Mesenchymal stem cell (in vitro differentiated cells and primary cell): ENCODE measurements at regions not wholly inside any gene's neighbourhood (a gene's known extent, or its start where the extent isn't known, plus 50 kb on each side); places are given as distances from the start of the nearest gene placed in this dataset.

Experiments used
- DNase-seq: peaks from one replicate; pipeline ENCODE4 v3.0.0-alpha.2; 2013
- H2AFZ ChIP-seq: one replicate; pipeline ENCODE4 v1.6.1; 2013; ENCODE audit warnings: low read depth, mild to moderate bottlenecking, control low read depth, inconsistent platforms, low read length, moderate library complexity
- H2AK5ac ChIP-seq: 2 replicates; pipeline ENCODE4 v1.6.1; 2013; ENCODE audit warnings: low read length, moderate library complexity, mild to moderate bottlenecking, inconsistent platforms; ENCODE audit not compliant: severe bottlenecking
- H2BK120ac ChIP-seq: one replicate; pipeline ENCODE4 v1.6.1; 2013; ENCODE audit warnings: low read depth, mild to moderate bottlenecking, inconsistent platforms, low read length, moderate library complexity
- H2BK12ac ChIP-seq, 2 experiments: one replicate each; pipeline ENCODE4 v1.6.1; 2013; ENCODE audit warnings: inconsistent platforms in 2 of 2, low read length in 2 of 2, mild to moderate bottlenecking in 2 of 2, moderate library complexity in 2 of 2, control low read depth in 1 of 2
- H2BK15ac ChIP-seq: one replicate; pipeline ENCODE4 v1.6.1; 2013; ENCODE audit warnings: mild to moderate bottlenecking, low read depth, inconsistent platforms; ENCODE audit not compliant: poor library complexity, severe bottlenecking
- H2BK5ac ChIP-seq: 2 replicates; pipeline ENCODE4 v1.6.1; 2013; ENCODE audit warnings: low read depth, mild to moderate bottlenecking, low read length, control low read depth, inconsistent platforms; ENCODE audit not compliant: poor library complexity, severe bottlenecking
- H3K14ac ChIP-seq, 2 experiments: one replicate each; pipeline ENCODE4 v1.6.1; 2013; ENCODE audit warnings: inconsistent platforms in 2 of 2, low read length in 2 of 2, control low read depth in 1 of 2, mild to moderate bottlenecking in 1 of 2, moderate library complexity in 1 of 2
- H3K18ac ChIP-seq, 2 experiments: one replicate each; pipeline ENCODE4 v1.6.1; 2013; ENCODE audit warnings: inconsistent platforms in 2 of 2, low read length in 2 of 2, control low read depth in 1 of 2, low read depth in 1 of 2, mild to moderate bottlenecking in 1 of 2
- H3K23ac ChIP-seq, 2 experiments: one replicate each; pipeline ENCODE4 v1.6.1; 2013; ENCODE audit warnings: inconsistent platforms in 2 of 2, low read length in 2 of 2, mild to moderate bottlenecking in 2 of 2, moderate library complexity in 2 of 2, control low read depth in 1 of 2
- H3K27ac ChIP-seq: 2 replicates; pipeline ENCODE4 v1.5.1; 2013; ENCODE audit warnings: mild to moderate bottlenecking, moderate library complexity, low read length, control low read depth, inconsistent platforms; ENCODE audit not compliant: poor library complexity, severe bottlenecking
- H3K27me3 ChIP-seq, 2 experiments: 2 replicates each; pipeline versions ENCODE4 v1.6.1 to v1.7.0; 2013; ENCODE audit warnings: low read length in 2 of 2, mild to moderate bottlenecking in 2 of 2, moderate library complexity in 2 of 2, control low read depth in 1 of 2, inconsistent platforms in 1 of 2; ENCODE audit not compliant: control insufficient read depth in 1 of 2, insufficient read depth in 1 of 2
- H3K36me3 ChIP-seq, 2 experiments: 2 replicates each; pipeline versions ENCODE4 v1.6.1 to v1.7.0; 2013; ENCODE audit warnings: low read length in 2 of 2, control low read depth in 1 of 2, inconsistent platforms in 1 of 2, low read depth in 1 of 2, mild to moderate bottlenecking in 1 of 2; ENCODE audit not compliant: insufficient read depth in 2 of 2, control insufficient read depth in 1 of 2
- H3K4ac ChIP-seq, 2 experiments: one replicate each; pipeline ENCODE4 v1.6.1; 2013; ENCODE audit warnings: inconsistent platforms in 2 of 2, low read length in 2 of 2, mild to moderate bottlenecking in 2 of 2, moderate library complexity in 2 of 2, control low read depth in 1 of 2, low read depth in 1 of 2
- H3K4me1 ChIP-seq: 2 replicates; pipeline ENCODE4 v1.6.1; 2013; ENCODE audit warnings: low read depth, low read length, control low read depth; ENCODE audit not compliant: control insufficient read depth, insufficient read depth
- H3K4me2 ChIP-seq: 2 replicates; pipeline ENCODE4 v1.6.1; 2013; ENCODE audit warnings: low read length, mild to moderate bottlenecking, inconsistent platforms; ENCODE audit not compliant: poor library complexity, severe bottlenecking
- H3K4me3 ChIP-seq, 2 experiments: 2 replicates each; pipeline versions ENCODE4 v1.5.1 to v1.7.0; 2013; ENCODE audit warnings: low read length in 2 of 2, mild to moderate bottlenecking in 2 of 2, control low read depth in 1 of 2, low read depth in 1 of 2; ENCODE audit not compliant: insufficient read depth in 1 of 2
- H3K79me1 ChIP-seq: replicated peaks from 2 replicates; pipeline ENCODE4 v1.6.1; 2013; ENCODE audit warnings: mild to moderate bottlenecking, control low read depth, low read length, inconsistent platforms; ENCODE audit not compliant: poor library complexity, severe bottlenecking
- H3K9ac ChIP-seq: 2 replicates; pipeline ENCODE4 v1.7.0; 2013; ENCODE audit warnings: mild to moderate bottlenecking, low read length, moderate library complexity
- H3K9me3 ChIP-seq: 2 replicates; pipeline ENCODE4 v1.7.0; 2013; ENCODE audit warnings: mild to moderate bottlenecking, low read length; ENCODE audit not compliant: control insufficient read depth
- H4K8ac ChIP-seq: one replicate; pipeline ENCODE4 v1.6.1; 2013; ENCODE audit warnings: inconsistent platforms, mild to moderate bottlenecking, low read length, moderate library complexity
- H4K91ac ChIP-seq: one replicate; pipeline ENCODE4 v1.6.1; 2013; ENCODE audit warnings: mild to moderate bottlenecking, low read length, inconsistent platforms
- WGBS: methylation state at CpG from one replicate; pipeline ENCODE4 v1.1.7; 2013; ENCODE audit warnings: mixed read lengths; 5-methylcytosine and 5-hydroxymethylcytosine counted together

- Histone ChIP-seq H2AK5ac (no peak overlapping the region), H3K23ac (no peak overlapping the region), H3K9me3 (no peaks in the 10 kb centered on the region), H3K4me3 (no peak overlapping the region), H3K27me3 (peaks cover 0 to 10% of the 10 kb centered on the region in 2 experiments), H3K27ac (no peak overlapping the region), H4K8ac (no peak overlapping the region), H4K91ac (no peak overlapping the region), H3K79me1 (no peaks in the 10 kb centered on the region), H3K4me1 (no peaks in the 10 kb centered on the region), H2BK15ac (no peak overlapping the region), H3K14ac (no peak overlapping the region), H3K4me2 (no peak overlapping the region), H2BK120ac (no peak overlapping the region), H3K9ac (no peak overlapping the region), H2BK5ac (no peak overlapping the region), H2BK12ac (no peak overlapping the region), H3K18ac (no peak overlapping the region), H3K36me3 (no peaks in the 10 kb centered on the region), H2AFZ (no peak overlapping the region), H3K4ac (no peak overlapping the region)
- DNase-seq, result no peak
- 77% methylated on average over 3 of the region's 3 CpGs for WGBS
Measured at GRCh38 chr1:58030456-58030855, 516.1 kb downstream of the OMA1 start.

- no peaks in the 10 kb centered on the region for H3K27me3 ChIP-seq
- H3K4me2 ChIP-seq, result no peak overlapping the region
- 92% methylated on average over 3 of the region's 3 CpGs for WGBS
- H3K18ac ChIP-seq, result no peak overlapping the region
- no peak overlapping the region for H2AFZ ChIP-seq
- no peak for DNase-seq
- no peak overlapping the region for H3K14ac ChIP-seq
- H3K36me3 ChIP-seq, result no peaks in the 10 kb centered on the region
- no peaks in the 10 kb centered on the region for H3K4me1 ChIP-seq
- H3K4me3 ChIP-seq, result no peak overlapping the region
- H2BK15ac ChIP-seq, result no peak overlapping the region
- H3K79me1 ChIP-seq, result no peaks in the 10 kb centered on the region
- H3K4ac ChIP-seq, result no peak overlapping the region
- H2BK120ac ChIP-seq, result no peak overlapping the region
- H2AK5ac ChIP-seq, result no peak overlapping the region
- no peak overlapping the region for H3K23ac ChIP-seq
- H2BK12ac ChIP-seq, result no peak overlapping the region
- H2BK5ac ChIP-seq, result no peak overlapping the region
- no peak overlapping the region for H3K27ac ChIP-seq
- no peak overlapping the region for H4K91ac ChIP-seq
- no peaks in the 10 kb centered on the region for H3K9me3 ChIP-seq
- H3K9ac ChIP-seq, result no peak overlapping the region
- no peak overlapping the region for H4K8ac ChIP-seq
Measured at GRCh38 chr1:58017641-58018040, 528.9 kb downstream of the OMA1 start.

GRCh38 chr1:58013237-58013636, 533.3 kb downstream of the OMA1 start:
- Histone ChIP-seq H3K18ac (no peak overlapping the region), H3K4me3 (no peak overlapping the region), H3K4me1 (no peaks in the 10 kb centered on the region), H2BK12ac (no peak overlapping the region), H3K14ac (no peak overlapping the region), H4K91ac (no peak overlapping the region), H3K79me1 (no peaks in the 10 kb centered on the region), H3K36me3 (no peaks in the 10 kb centered on the region), H3K4me2 (no peak overlapping the region), H2AK5ac (no peak overlapping the region), H3K27ac (no peak overlapping the region), H4K8ac (no peak overlapping the region), H3K9ac (no peak overlapping the region), H3K9me3 (no peaks in the 10 kb centered on the region), H2BK15ac (no peak overlapping the region), H3K27me3 (no peaks in the 10 kb centered on the region), H2BK5ac (no peak overlapping the region), H3K4ac (no peak overlapping the region), H2AFZ (no peak overlapping the region), H2BK120ac (no peak overlapping the region), H3K23ac (no peak overlapping the region)
- DNase-seq, result no peak
- WGBS, result 56% methylated on average over 3 of the region's 3 CpGs

GRCh38 chr1:58011978-58012377, 534.5 kb downstream of the OMA1 start:
- Histone ChIP-seq H3K27me3 (no peaks in the 10 kb centered on the region), H4K8ac (no peak overlapping the region), H2AFZ (no peak overlapping the region), H3K79me1 (no peaks in the 10 kb centered on the region), H3K14ac (no peak overlapping the region), H3K36me3 (no peaks in the 10 kb centered on the region), H4K91ac (no peak overlapping the region), H2BK15ac (no peak overlapping the region), H3K4ac (no peak overlapping the region), H2BK120ac (no peak overlapping the region), H3K23ac (no peak overlapping the region), H3K9me3 (no peaks in the 10 kb centered on the region), H2BK5ac (no peak overlapping the region), H2BK12ac (no peak overlapping the region), H3K4me1 (no peaks in the 10 kb centered on the region), H2AK5ac (no peak overlapping the region), H3K18ac (no peak overlapping the region), H3K27ac (no peak overlapping the region), H3K4me2 (no peak overlapping the region), H3K9ac (no peak overlapping the region), H3K4me3 (no peak overlapping the region)
- 64% methylated on average over 1 of the region's 1 CpG for WGBS
- DNase-seq, result no peak
